GM12874 (cell line): ENCODE measurements at regions not wholly inside any gene's neighbourhood (a gene's known extent, or its start where the extent isn't known, plus 50 kb on each side); places are given as distances from the start of the nearest gene placed in this dataset.

ENCODE experiments used
- CTCF ChIP-seq: IDR thresholded peaks from 2 replicates; pipeline ENCODE4 v1.5.1; 2011; ENCODE audit warnings: low read depth, mild to moderate bottlenecking, control low read depth, low read length, moderate library complexity; ENCODE audit not compliant: insufficient read depth

GRCh38 chr1:182299728-182300616 is 91.6 kb downstream of the GLUL start:
- no peak for TF ChIP-seq CTCF

GRCh38 chr1:182297335-182297734 is 94.3 kb downstream of the GLUL start:
- TF ChIP-seq CTCF, result no peak

- no peak for TF ChIP-seq CTCF
Observed at GRCh38 chr1:182295697-182296096, 95.9 kb downstream of the GLUL start.

- TF ChIP-seq CTCF, result no peak
Observed at GRCh38 chr1:182293119-182293589, 98.4 kb downstream of the GLUL start.

GRCh38 chr1:182292193-182292741 is 99.3 kb downstream of the GLUL start:
- TF ChIP-seq CTCF, result no peak

GRCh38 chr1:182291584-182292192 is 99.9 kb downstream of the GLUL start:
- no peak for TF ChIP-seq CTCF

GRCh38 chr1:182288749-182289604 is 102.6 kb downstream of the GLUL start:
- TF ChIP-seq CTCF, result no peak
